Mammary epithelial cell (primary cell): ENCODE measurements at regions not wholly inside any gene's neighbourhood (a gene's known extent, or its start where the extent isn't known, plus 50 kb on each side); places are given as distances from the start of the nearest gene placed in this dataset.

Source experiments
- EZH2 ChIP-seq: IDR thresholded peaks from 2 replicates; pipeline ENCODE4 v1.6.1; 2012; ENCODE audit warnings: low read length, inconsistent platforms, borderline replicate concordance
- TF ChIP-seq, protein P1 (sequence below), 2 donors: IDR thresholded peaks in 1 of 2; conservative IDR thresholded peaks in 1 of 2; 2 replicates each; pipeline ENCODE4 v1.5.1; 2011 to 2012; ENCODE audit warnings: inconsistent platforms in 2 of 2, low read length in 2 of 2, mild to moderate bottlenecking in 2 of 2, control low read depth in 1 of 2, low read depth in 1 of 2; ENCODE audit not compliant: insufficient read depth in 1 of 2; ENCODE audit errors: extremely low read depth in 1 of 2

DNA sequence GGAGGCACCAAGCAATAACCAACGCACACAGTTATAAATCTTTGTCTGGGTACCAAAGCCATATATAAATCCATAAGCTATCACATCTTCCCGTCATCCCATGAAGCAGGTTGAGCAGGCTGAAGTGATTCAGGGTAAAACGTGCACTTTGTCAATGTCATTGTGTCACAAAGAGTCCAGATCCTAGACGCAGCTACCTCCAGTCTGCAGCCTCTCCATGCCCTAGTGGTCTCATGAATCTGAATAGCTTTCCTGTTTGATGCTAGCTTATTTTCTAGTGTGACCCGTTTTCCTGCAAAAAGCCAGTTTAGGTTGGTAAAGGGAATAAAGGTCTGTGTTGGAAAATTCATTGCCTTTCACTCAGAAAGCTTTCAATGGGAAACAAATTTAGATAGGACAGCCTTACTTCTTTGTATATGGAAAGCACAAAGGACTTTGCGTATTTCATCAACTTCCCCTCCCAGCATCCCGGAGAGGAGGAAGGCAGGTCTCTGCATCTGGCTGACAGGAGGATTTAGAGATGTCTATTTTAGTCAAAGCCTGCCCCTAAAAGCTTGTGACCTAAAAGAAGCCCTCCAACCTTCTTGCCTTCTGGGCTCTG, 222.3 kb upstream of the ARL4C start:
- TF ChIP-seq, protein P1, sequence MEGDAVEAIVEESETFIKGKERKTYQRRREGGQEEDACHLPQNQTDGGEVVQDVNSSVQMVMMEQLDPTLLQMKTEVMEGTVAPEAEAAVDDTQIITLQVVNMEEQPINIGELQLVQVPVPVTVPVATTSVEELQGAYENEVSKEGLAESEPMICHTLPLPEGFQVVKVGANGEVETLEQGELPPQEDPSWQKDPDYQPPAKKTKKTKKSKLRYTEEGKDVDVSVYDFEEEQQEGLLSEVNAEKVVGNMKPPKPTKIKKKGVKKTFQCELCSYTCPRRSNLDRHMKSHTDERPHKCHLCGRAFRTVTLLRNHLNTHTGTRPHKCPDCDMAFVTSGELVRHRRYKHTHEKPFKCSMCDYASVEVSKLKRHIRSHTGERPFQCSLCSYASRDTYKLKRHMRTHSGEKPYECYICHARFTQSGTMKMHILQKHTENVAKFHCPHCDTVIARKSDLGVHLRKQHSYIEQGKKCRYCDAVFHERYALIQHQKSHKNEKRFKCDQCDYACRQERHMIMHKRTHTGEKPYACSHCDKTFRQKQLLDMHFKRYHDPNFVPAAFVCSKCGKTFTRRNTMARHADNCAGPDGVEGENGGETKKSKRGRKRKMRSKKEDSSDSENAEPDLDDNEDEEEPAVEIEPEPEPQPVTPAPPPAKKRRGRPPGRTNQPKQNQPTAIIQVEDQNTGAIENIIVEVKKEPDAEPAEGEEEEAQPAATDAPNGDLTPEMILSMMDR (conservative IDR thresholded peaks at IDR 0.05 in 1 of 2, IDR thresholded peaks at IDR 0.05 in 1 of 2; ENCODE audit: extremely low read depth in 1 of 2, insufficient read depth in 1 of 2, low read depth in 1 of 2, low read length in 2 of 2), result no peak
- no peak for TF ChIP-seq EZH2
